Progenitor cell of endocrine pancreas (in vitro differentiated cells): ENCODE measurements at regions not wholly inside any gene's neighbourhood (a gene's known extent, or its start where the extent isn't known, plus 50 kb on each side); places are given as distances from the start of the nearest gene placed in this dataset.

ENCODE experiments used
- DNase-seq: peaks from one replicate; pipeline ENCODE4 v3.0.0; 2021; ENCODE audit warnings: low spot score; ENCODE audit not compliant: unreplicated experiment
- H3K27ac Mint-ChIP-seq: 2 replicates; pipeline ENCODE4 v1.8.0; 2021; ENCODE audit warnings: mild to moderate bottlenecking, moderate library complexity, mixed read lengths
- H3K27me3 Mint-ChIP-seq: 2 replicates; pipeline ENCODE4 v1.8.0; 2021; ENCODE audit warnings: mixed read lengths
- H3K36me3 Mint-ChIP-seq: 2 replicates; pipeline ENCODE4 v1.8.0; 2022; ENCODE audit warnings: mixed read lengths; ENCODE audit not compliant: insufficient read depth
- H3K4me1 Mint-ChIP-seq: 2 replicates; pipeline ENCODE4 v1.8.0; 2021; ENCODE audit warnings: low read depth, mixed read lengths
- H3K4me3 Mint-ChIP-seq: 2 replicates; pipeline ENCODE4 v1.8.0; 2021; ENCODE audit warnings: low read depth, mild to moderate bottlenecking, moderate library complexity, mixed read lengths
- H3K9me3 Mint-ChIP-seq: 2 replicates; pipeline ENCODE4 v1.8.0; 2021; ENCODE audit warnings: low read depth, mixed read lengths
- TF ChIP-seq, protein P1 (sequence below): fragments of 200-600 bp; sonication (generic); IDR thresholded peaks from one replicate; pipeline ENCODE4 v1.5.0; 2021; ENCODE audit warnings: antibody characterized with exemption, mild to moderate bottlenecking; ENCODE audit not compliant: unreplicated experiment

DNA sequence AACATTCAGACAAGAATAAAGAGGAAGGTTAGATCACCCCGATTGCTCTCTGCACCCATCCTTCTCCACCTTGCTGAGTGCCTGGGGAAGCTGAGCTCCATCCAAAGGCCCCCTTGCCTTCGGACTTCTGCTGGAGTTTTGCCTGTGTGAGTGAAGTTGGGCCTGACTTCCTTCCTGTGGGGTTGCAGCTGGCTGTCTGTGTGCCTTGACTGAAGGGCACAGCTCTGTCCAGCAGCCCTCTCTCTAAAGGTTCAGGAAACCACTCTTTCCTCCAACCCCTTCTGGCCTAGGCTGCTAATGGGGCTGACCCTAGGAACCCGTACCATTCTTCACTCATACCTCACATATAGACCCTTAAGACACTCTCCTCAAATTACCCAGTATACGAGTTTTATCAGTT is 173.4 kb upstream of the HMCN1 start:
- Mint-ChIP-seq H3K4me3 (no peak overlapping the region), H3K4me1 (peaks cover 38% of the 10 kb centered on the region)
- TF ChIP-seq, protein P1, sequence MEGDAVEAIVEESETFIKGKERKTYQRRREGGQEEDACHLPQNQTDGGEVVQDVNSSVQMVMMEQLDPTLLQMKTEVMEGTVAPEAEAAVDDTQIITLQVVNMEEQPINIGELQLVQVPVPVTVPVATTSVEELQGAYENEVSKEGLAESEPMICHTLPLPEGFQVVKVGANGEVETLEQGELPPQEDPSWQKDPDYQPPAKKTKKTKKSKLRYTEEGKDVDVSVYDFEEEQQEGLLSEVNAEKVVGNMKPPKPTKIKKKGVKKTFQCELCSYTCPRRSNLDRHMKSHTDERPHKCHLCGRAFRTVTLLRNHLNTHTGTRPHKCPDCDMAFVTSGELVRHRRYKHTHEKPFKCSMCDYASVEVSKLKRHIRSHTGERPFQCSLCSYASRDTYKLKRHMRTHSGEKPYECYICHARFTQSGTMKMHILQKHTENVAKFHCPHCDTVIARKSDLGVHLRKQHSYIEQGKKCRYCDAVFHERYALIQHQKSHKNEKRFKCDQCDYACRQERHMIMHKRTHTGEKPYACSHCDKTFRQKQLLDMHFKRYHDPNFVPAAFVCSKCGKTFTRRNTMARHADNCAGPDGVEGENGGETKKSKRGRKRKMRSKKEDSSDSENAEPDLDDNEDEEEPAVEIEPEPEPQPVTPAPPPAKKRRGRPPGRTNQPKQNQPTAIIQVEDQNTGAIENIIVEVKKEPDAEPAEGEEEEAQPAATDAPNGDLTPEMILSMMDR, result no peak

DNA sequence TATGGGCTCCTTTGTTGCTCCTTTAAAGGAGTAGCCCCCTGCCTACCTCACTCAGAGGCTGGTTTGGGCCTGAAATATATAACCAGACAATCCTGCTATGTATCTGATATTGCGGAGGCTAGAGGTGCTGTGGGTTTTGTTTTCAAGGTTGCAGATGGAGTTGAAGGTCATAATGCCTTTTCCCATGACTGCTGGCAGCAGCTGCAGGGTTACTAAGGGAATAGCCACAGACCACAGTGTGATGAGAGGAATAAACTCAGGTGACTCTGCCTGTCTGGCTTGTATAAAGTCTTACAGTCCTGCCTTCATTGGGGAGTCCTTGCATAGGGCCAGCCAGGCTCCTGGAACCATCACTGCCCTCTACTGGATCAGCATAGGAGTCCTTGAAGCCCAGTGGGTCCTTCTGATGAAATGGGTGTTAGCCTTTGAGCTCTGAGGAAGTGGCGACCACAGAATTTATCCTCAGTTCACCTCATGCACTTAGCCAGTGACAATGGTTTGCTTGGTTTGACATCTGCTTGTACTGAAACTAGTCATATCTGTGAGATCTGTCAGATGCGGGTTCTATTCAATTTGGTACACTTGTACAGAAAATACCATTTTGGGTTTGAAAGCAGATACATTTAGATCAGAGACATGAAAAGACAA is 174.4 kb upstream of the HMCN1 start:
- no peak for DNase-seq
- H3K9me3 Mint-ChIP-seq, result no peaks in the 10 kb centered on the region
- TF ChIP-seq, protein P1, result peak; percentile 45
- H3K4me1 Mint-ChIP-seq, result peaks cover 40% of the 10 kb centered on the region
- H3K27me3 Mint-ChIP-seq, result no peaks in the 10 kb centered on the region
- H3K4me3 Mint-ChIP-seq, result no peak overlapping the region
- no peak overlapping the region for H3K27ac Mint-ChIP-seq
- H3K36me3 Mint-ChIP-seq, result no peaks in the 10 kb centered on the region

More for the DNA sequence above, 173.4 kb upstream of the HMCN1 start:
- H3K36me3 Mint-ChIP-seq, result no peaks in the 10 kb centered on the region
- DNase-seq, result no peak
- no peaks in the 10 kb centered on the region for H3K27me3 Mint-ChIP-seq
- H3K9me3 Mint-ChIP-seq, result no peaks in the 10 kb centered on the region
- H3K27ac Mint-ChIP-seq, result no peak overlapping the region

DNA sequence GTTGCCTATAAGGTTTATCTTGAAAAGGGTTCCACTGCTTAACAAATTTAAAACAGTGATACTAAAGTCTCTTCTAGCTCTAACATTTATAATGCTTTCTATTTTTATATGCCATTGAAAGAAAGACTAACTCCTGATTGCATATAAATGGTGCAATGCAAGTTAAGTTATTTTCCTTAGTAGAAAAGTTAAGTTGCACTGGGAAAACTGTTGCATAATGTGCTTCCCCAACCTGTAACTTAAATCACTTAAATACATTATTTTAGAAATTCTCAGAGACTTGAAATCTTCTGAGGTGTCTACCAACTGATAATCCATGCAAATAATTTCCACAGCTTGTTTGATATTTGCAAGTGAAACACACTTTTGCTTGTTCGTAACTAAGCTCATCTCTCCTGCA is 175.0 kb upstream of the HMCN1 start:
- peaks cover 40% of the 10 kb centered on the region for H3K4me1 Mint-ChIP-seq
- TF ChIP-seq, protein P1, result no peak
- no peaks in the 10 kb centered on the region for H3K9me3 Mint-ChIP-seq
- DNase-seq, result no peak
- no peak overlapping the region for H3K4me3 Mint-ChIP-seq
- no peaks in the 10 kb centered on the region for H3K36me3 Mint-ChIP-seq
- H3K27ac Mint-ChIP-seq, result no peak overlapping the region
- no peaks in the 10 kb centered on the region for H3K27me3 Mint-ChIP-seq

DNA sequence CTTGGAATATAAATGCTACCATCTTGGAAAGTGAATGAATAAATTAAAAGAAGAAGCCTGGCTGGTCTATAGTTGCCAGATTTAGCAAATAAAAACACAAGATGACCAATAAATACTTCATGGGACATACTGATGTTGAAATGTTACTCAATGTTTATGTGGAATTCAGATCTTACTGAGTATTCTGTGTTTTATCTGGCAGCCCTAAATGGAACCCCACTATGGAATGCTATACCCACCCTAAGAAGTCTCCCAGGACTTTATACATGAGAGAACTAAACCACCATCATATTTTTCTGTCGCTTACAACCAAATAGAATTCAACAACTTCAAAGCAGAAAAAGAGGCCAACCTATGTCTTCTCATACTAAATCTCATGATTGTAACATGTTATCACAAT is 177.6 kb upstream of the HMCN1 start:
- no peak overlapping the region for H3K4me3 Mint-ChIP-seq
- no peak overlapping the region for H3K27ac Mint-ChIP-seq
- TF ChIP-seq, protein P1, result no peak
- peaks cover 5% of the 10 kb centered on the region for H3K9me3 Mint-ChIP-seq
- peaks cover 21% of the 10 kb centered on the region for H3K4me1 Mint-ChIP-seq
- no peak for DNase-seq
- no peaks in the 10 kb centered on the region for H3K27me3 Mint-ChIP-seq
- H3K36me3 Mint-ChIP-seq, result no peaks in the 10 kb centered on the region

DNA sequence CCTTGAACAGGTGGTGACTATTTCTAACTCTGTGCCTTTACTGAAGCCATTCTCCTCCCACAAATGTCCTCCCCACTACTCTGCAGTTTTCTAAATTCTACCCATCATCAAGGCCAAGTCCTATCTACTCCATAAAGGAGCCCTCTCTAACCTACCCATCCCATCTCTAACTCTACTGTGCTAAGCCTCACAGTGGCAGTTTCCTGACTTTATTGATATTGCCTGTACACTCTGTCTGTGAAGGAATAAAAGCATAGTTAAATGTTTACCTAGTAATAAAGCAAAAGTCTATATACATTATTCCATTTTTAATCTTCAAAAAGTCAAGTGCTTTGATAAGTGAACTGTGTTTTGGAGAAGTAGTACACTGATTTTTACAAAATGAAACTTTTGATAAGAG is 178.4 kb upstream of the HMCN1 start:
- Mint-ChIP-seq H3K36me3 (no peaks in the 10 kb centered on the region), H3K4me1 (peaks cover 19% of the 10 kb centered on the region), H3K27ac (no peak overlapping the region), H3K4me3 (no peak overlapping the region), H3K9me3 (peaks cover 5% of the 10 kb centered on the region), H3K27me3 (no peaks in the 10 kb centered on the region)
- TF ChIP-seq, protein P1, result no peak
- DNase-seq, result no peak
